IMR-90 (cell line): ENCODE measurements at regions not wholly inside any gene's neighbourhood (a gene's known extent, or its start where the extent isn't known, plus 50 kb on each side); places are given as distances from the start of the nearest gene placed in this dataset.

ENCODE experiments used
- BHLHE40 ChIP-seq: fragments of 150-350 bp; IDR thresholded peaks from 2 replicates; pipeline ENCODE4 v1.6.1; 2016; ENCODE audit warnings: mild to moderate bottlenecking, low read depth, low read length
- CEBPB ChIP-seq: IDR thresholded peaks from 2 replicates; pipeline ENCODE4 v1.6.1; 2012; ENCODE audit warnings: low read depth, low read length, improper control_type of control experiment
- CHD1 ChIP-seq: IDR thresholded peaks from 2 replicates; pipeline ENCODE4 v1.6.1; 2012; ENCODE audit warnings: low read depth, low read length, improper control_type of control experiment
- CTCF ChIP-seq: conservative IDR thresholded peaks from 2 replicates; pipeline ENCODE4 v1.5.1; 2012; ENCODE audit warnings: mild to moderate bottlenecking, low read depth, low read length, improper control_type of control experiment
- FOS ChIP-seq: fragments of 150-350 bp; IDR thresholded peaks from 2 replicates; pipeline ENCODE4 v1.6.1; 2016; ENCODE audit warnings: low read depth, low read length
- MAFK ChIP-seq: IDR thresholded peaks from 2 replicates; pipeline ENCODE4 v1.6.1; 2012; ENCODE audit warnings: low read depth, low read length, improper control_type of control experiment
- MAZ ChIP-seq: IDR thresholded peaks from 2 replicates; pipeline ENCODE4 v1.6.1; 2012; ENCODE audit warnings: low read depth, mild to moderate bottlenecking, low read length, improper control_type of control experiment, moderate library complexity, borderline replicate concordance
- MXI1 ChIP-seq: IDR thresholded peaks from 2 replicates; pipeline ENCODE4 v1.6.1; 2012; ENCODE audit warnings: low read depth, mild to moderate bottlenecking, low read length, moderate library complexity, borderline replicate concordance
- POLR2A ChIP-seq: IDR thresholded peaks from 2 replicates; pipeline ENCODE4 v1.6.1; 2012; ENCODE audit warnings: mild to moderate bottlenecking, low read depth, low read length
- RAD21 ChIP-seq: IDR thresholded peaks from 2 replicates; pipeline ENCODE4 v1.6.1; 2012; ENCODE audit warnings: low read length, improper control_type of control experiment
- RCOR1 ChIP-seq: IDR thresholded peaks from 2 replicates; pipeline ENCODE4 v1.6.1; 2012; ENCODE audit warnings: mild to moderate bottlenecking, low read length, improper control_type of control experiment; ENCODE audit not compliant: insufficient replicate concordance
- RFX5 ChIP-seq: IDR thresholded peaks from 2 replicates; pipeline ENCODE4 v1.8.0; 2012; ENCODE audit warnings: low read depth, mild to moderate bottlenecking, low read length, moderate library complexity
- SMC3 ChIP-seq: fragments of 150-350 bp; IDR thresholded peaks from 2 replicates; pipeline ENCODE4 v1.6.1; 2016; ENCODE audit warnings: low read depth, mild to moderate bottlenecking, antibody characterized with exemption, low read length, moderate library complexity
- USF2 ChIP-seq: fragments of 150-350 bp; IDR thresholded peaks from 2 replicates; pipeline ENCODE4 v1.6.1; 2017; ENCODE audit warnings: mild to moderate bottlenecking, antibody characterized with exemption, low read length, low read depth

DNA sequence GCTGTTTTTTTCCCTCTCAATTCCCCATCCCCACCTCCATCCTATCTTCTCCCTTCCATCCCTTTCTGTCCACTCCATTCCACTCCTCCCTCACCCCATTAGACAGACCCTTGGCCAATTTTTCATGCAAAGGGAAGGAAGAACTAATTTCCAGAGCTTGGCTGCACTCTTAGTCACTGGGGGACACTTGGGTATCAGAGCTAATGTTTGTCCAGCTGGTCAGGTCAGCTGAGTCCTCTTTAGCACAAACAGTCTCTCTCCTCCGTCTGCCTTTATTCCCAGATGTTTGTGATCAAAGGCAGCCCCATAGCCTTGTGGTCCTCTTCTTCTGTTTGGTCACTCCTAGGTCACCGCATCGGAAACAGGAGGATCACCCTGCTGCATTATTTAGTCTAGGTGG is 148.5 kb downstream of the NMUR2 start:
- no peak for TF ChIP-seq POLR2A
- no peak for TF ChIP-seq CTCF
- no peak for TF ChIP-seq SMC3
- no peak for TF ChIP-seq FOS
- no peak for TF ChIP-seq CEBPB
- no peak for TF ChIP-seq CHD1
- TF ChIP-seq MAFK, result no peak
- no peak for TF ChIP-seq RCOR1
- TF ChIP-seq USF2, result no peak
- TF ChIP-seq RFX5, result no peak
- no peak for TF ChIP-seq BHLHE40
- TF ChIP-seq MXI1, result no peak
- TF ChIP-seq RAD21, result no peak
- TF ChIP-seq MAZ, result no peak
